NT2/D1 (cell line): ENCODE measurements at regions not wholly inside any gene's neighbourhood (a gene's known extent, or its start where the extent isn't known, plus 50 kb on each side); places are given as distances from the start of the nearest gene placed in this dataset.

Source experiments
- SUZ12 ChIP-seq: IDR thresholded peaks from 2 replicates; pipeline ENCODE4 v1.6.1; 2011; ENCODE audit not compliant: insufficient read length, insufficient read depth; ENCODE audit errors: extremely low read depth
- YY1 ChIP-seq: IDR thresholded peaks from 2 replicates; pipeline ENCODE4 v1.6.1; 2011; ENCODE audit not compliant: insufficient read length, insufficient read depth
- ZNF274 ChIP-seq: IDR thresholded peaks from 2 replicates; pipeline ENCODE4 v1.6.1; 2011; ENCODE audit warnings: mild to moderate bottlenecking, low read depth, low read length

DNA sequence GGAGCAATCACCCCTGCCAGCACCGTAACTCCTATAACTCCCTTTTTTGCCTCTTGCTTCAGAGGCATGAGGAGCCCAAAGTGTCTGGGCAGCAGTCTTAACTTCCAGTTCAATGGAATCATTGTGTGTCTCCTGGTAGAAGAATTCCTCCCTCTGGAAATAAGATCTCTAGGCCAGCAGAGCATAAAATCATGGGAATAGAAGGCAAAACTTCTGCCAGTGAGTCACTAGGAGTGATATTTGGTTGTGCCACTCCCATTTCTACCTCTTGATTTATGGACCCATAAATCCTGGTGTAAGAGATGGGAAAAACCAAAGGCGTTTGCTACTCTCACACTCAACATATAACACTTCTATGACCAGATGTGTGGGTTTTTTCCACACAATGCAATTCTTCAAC, 104.9 kb upstream of the FAM180A start:
- TF ChIP-seq ZNF274 (no peak), YY1 (no peak), SUZ12 (no peak)
